HG03196 (cell line): ENCODE measurements at regions not wholly inside any gene's neighbourhood (a gene's known extent, or its start where the extent isn't known, plus 50 kb on each side); places are given as distances from the start of the nearest gene placed in this dataset.

Source experiments
- ATAC-seq: cut with Tn5 transposase; IDR thresholded peaks from one replicate; pipeline ENCODE4 v1.9.1; 2021; ENCODE audit not compliant: unreplicated experiment

- no peak for ATAC-seq
Measured at GRCh38 chr11:116172156-116172555, 600.6 kb downstream of the BUD13 start.

- no peak for ATAC-seq
Measured at GRCh38 chr11:116171271-116172140, 601.3 kb downstream of the BUD13 start.

- ATAC-seq = no peak
Measured at GRCh38 chr11:116170526-116171120, 602.2 kb downstream of the BUD13 start.

- no peak for ATAC-seq
Measured at GRCh38 chr11:116169776-116170175, 603.0 kb downstream of the BUD13 start.

GRCh38 chr11:116168459-116168787, 604.4 kb downstream of the BUD13 start:
- no peak for ATAC-seq

GRCh38 chr11:116167706-116168458, 604.9 kb downstream of the BUD13 start:
- ATAC-seq = no peak

GRCh38 chr11:116166573-116167465, 606.0 kb downstream of the BUD13 start:
- no peak for ATAC-seq

GRCh38 chr11:116164843-116165242, 607.9 kb downstream of the BUD13 start:
- no peak for ATAC-seq

GRCh38 chr11:116162886-116163230, 609.9 kb downstream of the BUD13 start:
- no peak for ATAC-seq

GRCh38 chr11:116162086-116162885, 610.5 kb downstream of the BUD13 start:
- no peak for ATAC-seq

- no peak for ATAC-seq
Measured at GRCh38 chr11:116148645-116149044, 624.1 kb downstream of the BUD13 start.

- no peak for ATAC-seq
Measured at GRCh38 chr11:116148056-116148455, 624.7 kb downstream of the BUD13 start.

GRCh38 chr11:116145187-116145865, 627.5 kb downstream of the BUD13 start:
- no peak for ATAC-seq

- ATAC-seq = no peak
Measured at GRCh38 chr11:116144387-116144958, 628.3 kb downstream of the BUD13 start.

- no peak for ATAC-seq
Measured at GRCh38 chr11:116138280-116138679, 634.1 kb upstream of the CADM1 start.

- no peak for ATAC-seq
Measured at GRCh38 chr11:116137753-116138152, 633.5 kb upstream of the CADM1 start.

- no peak for ATAC-seq
Measured at GRCh38 chr11:116136987-116137674, 632.9 kb upstream of the CADM1 start.

GRCh38 chr11:116135891-116136290, 631.7 kb upstream of the CADM1 start:
- no peak for ATAC-seq

- no peak for ATAC-seq
Measured at GRCh38 chr11:116134450-116134849, 630.2 kb upstream of the CADM1 start.
